GM23248 (cell line): ENCODE measurements at regions not wholly inside any gene's neighbourhood (a gene's known extent, or its start where the extent isn't known, plus 50 kb on each side); places are given as distances from the start of the nearest gene placed in this dataset.

Experiments
- DNase-seq: peaks from one replicate; pipeline ENCODE4 v3.0.0-alpha.2; 2015
- H2AFZ ChIP-seq: fragments of 200-600 bp; sonication (generic); 2 replicates; pipeline ENCODE4 v1.6.1; 2016; ENCODE audit warnings: antibody characterized with exemption
- H3F3A ChIP-seq: fragments of 200-600 bp; sonication (generic); 2 replicates; pipeline ENCODE4 v1.6.1; 2016; ENCODE audit warnings: mild to moderate bottlenecking, antibody characterized with exemption, mixed run types; ENCODE audit not compliant: insufficient read depth
- H3K27ac ChIP-seq: fragments of 200-600 bp; sonication (generic); 2 replicates; pipeline ENCODE4 v1.5.1; 2016; ENCODE audit warnings: mild to moderate bottlenecking
- H3K27me3 ChIP-seq: fragments of 200-600 bp; sonication (generic); replicated peaks from 2 replicates; pipeline ENCODE4 v1.6.1; 2016; ENCODE audit warnings: mild to moderate bottlenecking; ENCODE audit not compliant: insufficient read depth
- H3K36me3 ChIP-seq: fragments of 200-600 bp; sonication (generic); 2 replicates; pipeline ENCODE4 v1.6.1; 2016; ENCODE audit warnings: low read depth, mild to moderate bottlenecking
- H3K4me1 ChIP-seq: fragments of 200-600 bp; sonication (generic); 2 replicates; pipeline ENCODE4 v1.6.1; 2016; ENCODE audit warnings: mild to moderate bottlenecking; ENCODE audit not compliant: insufficient read depth
- H3K4me2 ChIP-seq: fragments of 200-600 bp; sonication (generic); one replicate; pipeline ENCODE4 v1.6.1; 2016; ENCODE audit warnings: mild to moderate bottlenecking; ENCODE audit not compliant: unreplicated experiment
- H3K4me3 ChIP-seq: fragments of 200-600 bp; sonication (generic); 2 replicates; pipeline ENCODE4 v1.5.1; 2016; ENCODE audit warnings: mild to moderate bottlenecking
- H3K79me2 ChIP-seq: fragments of 200-600 bp; sonication (generic); 2 replicates; pipeline ENCODE4 v1.6.1; 2016; ENCODE audit warnings: mild to moderate bottlenecking; ENCODE audit not compliant: insufficient read depth
- H3K9ac ChIP-seq: fragments of 200-600 bp; sonication (generic); 2 replicates; pipeline ENCODE4 v1.6.1; 2016; ENCODE audit warnings: mild to moderate bottlenecking
- H3K9me2 ChIP-seq: fragments of 200-600 bp; sonication (generic); 2 replicates; pipeline ENCODE4 v1.6.1; 2016; ENCODE audit warnings: mixed run types, mild to moderate bottlenecking, moderate library complexity; ENCODE audit not compliant: insufficient read depth
- H3K9me3 ChIP-seq: fragments of 200-600 bp; sonication (generic); one replicate; pipeline ENCODE4 v1.6.1; 2017; ENCODE audit warnings: low read depth
- H4K20me1 ChIP-seq: fragments of 200-600 bp; sonication (generic); 2 replicates; pipeline ENCODE4 v1.6.0; 2016; ENCODE audit not compliant: insufficient read depth
- EZH2 ChIP-seq: fragments of 200-600 bp; sonication (generic); IDR thresholded peaks from 2 replicates; pipeline ENCODE4 v1.6.1; 2018; ENCODE audit warnings: antibody characterized with exemption, mild to moderate bottlenecking; ENCODE audit not compliant: insufficient read depth, poor library complexity, severe bottlenecking
- EZH2phosphoT487 ChIP-seq: fragments of 200-600 bp; sonication (generic); IDR thresholded peaks from 2 replicates; pipeline ENCODE4 v1.6.1; 2018; ENCODE audit warnings: antibody characterized with exemption, moderate library complexity, mild to moderate bottlenecking, low read depth; ENCODE audit not compliant: insufficient read depth
- WGBS, 2 experiments: methylation state at CpG; one replicate each; pipeline ENCODE4 v1.1.6; 2015 to 2017; ENCODE audit warnings: low lambda C conversion rate in 2 of 2, low coverage in 1 of 2; ENCODE audit errors: missing lambda C conversion rate in 2 of 2; 5-methylcytosine and 5-hydroxymethylcytosine counted together
- in situ Hi-C: fragments of 300-500 bp; cut with MboI; formaldehyde crosslinking; loops from 2 replicates; pipeline ENCODE4 v1.15.0; 2020

- Histone ChIP-seq H3K79me2 (no peaks in the 10 kb centered on the region), H3K27me3 (no peaks in the 10 kb centered on the region), H3F3A (no peaks in the 10 kb centered on the region), H4K20me1 (no peaks in the 10 kb centered on the region), H2AFZ (no peak overlapping the region), H3K9me3 (no peaks in the 10 kb centered on the region), H3K9me2 (no peaks in the 10 kb centered on the region), H3K9ac (no peak overlapping the region), H3K36me3 (no peaks in the 10 kb centered on the region), H3K4me1 (no peaks in the 10 kb centered on the region), H3K4me2 (no peak overlapping the region), H3K27ac (no peak overlapping the region), H3K4me3 (no peak overlapping the region)
- TF ChIP-seq EZH2 (no peak), EZH2phosphoT487 (no peak)
- in situ Hi-C loops: no loop called here
- DNase-seq: no peak
- WGBS, 2 experiments: 8 to 10% methylated on average over 1 of the region's 1 CpG
These were observed 73.3 kb upstream of the CENPW start for GRCh38 chr6:126266664-126267063.

GRCh38 chr6:126267626-126268025, 72.3 kb upstream of the CENPW start:
- Histone ChIP-seq H3K9me2 (no peaks in the 10 kb centered on the region), H3K4me2 (no peak overlapping the region), H3K4me1 (no peaks in the 10 kb centered on the region), H3K9me3 (no peaks in the 10 kb centered on the region), H3K4me3 (no peak overlapping the region), H3K9ac (no peak overlapping the region), H3K27ac (no peak overlapping the region), H3K27me3 (no peaks in the 10 kb centered on the region), H3F3A (no peaks in the 10 kb centered on the region), H3K79me2 (no peaks in the 10 kb centered on the region), H2AFZ (no peak overlapping the region), H3K36me3 (no peaks in the 10 kb centered on the region), H4K20me1 (no peaks in the 10 kb centered on the region)
- WGBS, 2 experiments: 85 to 93% methylated on average over 1 of the region's 1 CpG
- TF ChIP-seq EZH2phosphoT487 (no peak), EZH2 (no peak)
- in situ Hi-C loops: no loop called here
- no peak for DNase-seq

- Histone ChIP-seq H3K79me2 (no peaks in the 10 kb centered on the region), H3F3A (no peaks in the 10 kb centered on the region), H3K4me3 (no peak overlapping the region), H3K4me1 (no peaks in the 10 kb centered on the region), H3K27me3 (no peaks in the 10 kb centered on the region), H3K9me2 (no peaks in the 10 kb centered on the region), H2AFZ (no peak overlapping the region), H3K4me2 (no peak overlapping the region), H3K36me3 (no peaks in the 10 kb centered on the region), H3K27ac (no peak overlapping the region), H3K9me3 (no peaks in the 10 kb centered on the region), H3K9ac (no peak overlapping the region), H4K20me1 (no peaks in the 10 kb centered on the region)
- no peak for DNase-seq
- TF ChIP-seq EZH2 (no peak), EZH2phosphoT487 (no peak)
- WGBS, 2 experiments: 64 to 74% methylated on average over 2 of the region's 2 CpGs
- in situ Hi-C loops: no loop called here
These were observed 71.8 kb upstream of the CENPW start for GRCh38 chr6:126268092-126268491.

- no peak overlapping the region for H3K27ac ChIP-seq
- H4K20me1 ChIP-seq: no peaks in the 10 kb centered on the region
- no peak for DNase-seq
- H2AFZ ChIP-seq: no peak overlapping the region
- no peaks in the 10 kb centered on the region for H3K79me2 ChIP-seq
- no peaks in the 10 kb centered on the region for H3K4me1 ChIP-seq
- no peak overlapping the region for H3K4me2 ChIP-seq
- no peaks in the 10 kb centered on the region for H3K27me3 ChIP-seq
- no peak overlapping the region for H3K4me3 ChIP-seq
- H3K9me3 ChIP-seq: no peaks in the 10 kb centered on the region
- no peaks in the 10 kb centered on the region for H3K9me2 ChIP-seq
- no peak overlapping the region for H3K9ac ChIP-seq
- in situ Hi-C loops: no loop called here
- H3K36me3 ChIP-seq: no peaks in the 10 kb centered on the region
- no peak for TF ChIP-seq EZH2
- no peak for TF ChIP-seq EZH2phosphoT487
- 56 to 58% methylated on average over 4 of the region's 4 CpGs for WGBS, 2 experiments
- H3F3A ChIP-seq: no peaks in the 10 kb centered on the region
These were observed 59.6 kb upstream of the CENPW start for GRCh38 chr6:126280287-126280686.

- H3F3A ChIP-seq: no peaks in the 10 kb centered on the region
- TF ChIP-seq EZH2phosphoT487 (no peak), EZH2 (no peak)
- 78 to 80% methylated on average over 4 of the region's 4 CpGs for whole genome bisulfite sequencing, 2 experiments
- in situ Hi-C loops: no loop called here
- H2AFZ ChIP-seq: no peak overlapping the region
- H3K4me1 ChIP-seq: no peaks in the 10 kb centered on the region
- no peaks in the 10 kb centered on the region for H3K36me3 ChIP-seq
- no peaks in the 10 kb centered on the region for H3K79me2 ChIP-seq
- H4K20me1 ChIP-seq: no peaks in the 10 kb centered on the region
- no peaks in the 10 kb centered on the region for H3K9me2 ChIP-seq
- H3K9ac ChIP-seq: no peak overlapping the region
- no peaks in the 10 kb centered on the region for H3K27me3 ChIP-seq
- H3K4me2 ChIP-seq: no peak overlapping the region
- DNase-seq: no peak
- no peak overlapping the region for H3K27ac ChIP-seq
- H3K9me3 ChIP-seq: no peaks in the 10 kb centered on the region
- no peak overlapping the region for H3K4me3 ChIP-seq
These were observed 54.0 kb upstream of the CENPW start for GRCh38 chr6:126285871-126286365.
